ENCODE measurements at regions not wholly inside any gene's neighbourhood (a gene's known extent, or its start where the extent isn't known, plus 50 kb on each side); places are given as distances from the start of the nearest gene placed in this dataset.

DNA sequence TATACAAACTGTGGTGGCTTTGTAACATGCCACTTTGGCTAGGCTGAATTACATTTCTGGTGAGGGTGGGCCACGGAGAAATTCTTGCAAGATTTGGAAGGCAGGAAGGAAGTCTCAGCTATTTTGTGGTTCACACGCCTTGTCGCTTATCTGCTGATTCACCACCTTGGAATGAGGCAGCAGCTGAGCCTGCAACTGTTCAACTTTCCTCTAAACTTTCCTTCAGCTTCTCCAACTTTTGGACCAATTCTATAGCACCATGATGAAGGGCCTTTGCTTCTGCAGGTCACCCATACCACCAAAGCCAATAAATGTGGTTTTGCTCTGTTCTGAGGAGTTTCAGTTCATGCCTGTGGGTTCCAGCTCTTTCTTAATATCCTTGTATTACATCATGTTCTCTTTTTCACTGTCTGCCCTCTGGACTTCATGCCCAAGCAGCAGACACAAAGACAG, 337.6 kb upstream of the SNX7 start:
- H3K27me3 ChIP-seq, result no peaks in the 10 kb centered on the region
- no peak for DNase-seq
- no peaks in the 10 kb centered on the region for H3K4me1 ChIP-seq
- no peak for TF ChIP-seq POLR2A (IDR thresholded peaks at IDR 0.05)
- TF ChIP-seq, protein P1, sequence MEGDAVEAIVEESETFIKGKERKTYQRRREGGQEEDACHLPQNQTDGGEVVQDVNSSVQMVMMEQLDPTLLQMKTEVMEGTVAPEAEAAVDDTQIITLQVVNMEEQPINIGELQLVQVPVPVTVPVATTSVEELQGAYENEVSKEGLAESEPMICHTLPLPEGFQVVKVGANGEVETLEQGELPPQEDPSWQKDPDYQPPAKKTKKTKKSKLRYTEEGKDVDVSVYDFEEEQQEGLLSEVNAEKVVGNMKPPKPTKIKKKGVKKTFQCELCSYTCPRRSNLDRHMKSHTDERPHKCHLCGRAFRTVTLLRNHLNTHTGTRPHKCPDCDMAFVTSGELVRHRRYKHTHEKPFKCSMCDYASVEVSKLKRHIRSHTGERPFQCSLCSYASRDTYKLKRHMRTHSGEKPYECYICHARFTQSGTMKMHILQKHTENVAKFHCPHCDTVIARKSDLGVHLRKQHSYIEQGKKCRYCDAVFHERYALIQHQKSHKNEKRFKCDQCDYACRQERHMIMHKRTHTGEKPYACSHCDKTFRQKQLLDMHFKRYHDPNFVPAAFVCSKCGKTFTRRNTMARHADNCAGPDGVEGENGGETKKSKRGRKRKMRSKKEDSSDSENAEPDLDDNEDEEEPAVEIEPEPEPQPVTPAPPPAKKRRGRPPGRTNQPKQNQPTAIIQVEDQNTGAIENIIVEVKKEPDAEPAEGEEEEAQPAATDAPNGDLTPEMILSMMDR (IDR thresholded peaks at IDR 0.05), result no peak
- no peaks in the 10 kb centered on the region for H3K9me3 ChIP-seq
- intact Hi-C loops (cut with DNase I; ENCODE audit: low total_unique reads), result no loop called here
- H3K27ac ChIP-seq, result no peak overlapping the region
- no peak overlapping the region for H3K4me3 ChIP-seq
- WGBS, 2 donors, result 49 to 55% methylated on average over 3 of the region's 3 CpGs
- no peaks in the 10 kb centered on the region for H3K36me3 ChIP-seq (ENCODE audit: low read depth, missing control alignments)

DNA sequence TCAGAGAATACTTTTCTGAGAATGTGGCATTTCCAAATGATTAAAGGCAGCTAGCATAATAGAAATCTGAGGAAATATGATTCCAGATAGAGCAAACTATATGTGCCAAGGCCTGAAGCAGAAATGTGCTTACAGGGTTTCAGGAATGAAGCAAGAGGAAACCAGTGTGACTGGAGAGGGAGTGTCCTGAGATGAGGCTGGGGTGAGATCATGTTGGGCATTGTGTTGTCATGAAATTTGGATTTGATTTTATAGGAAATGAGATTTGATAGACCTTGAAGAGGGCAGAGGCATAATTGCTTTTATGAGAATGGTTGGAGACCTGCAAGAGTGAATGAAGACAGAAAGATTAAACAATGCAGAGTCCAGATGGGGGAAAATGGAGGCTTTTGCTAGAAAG, 338.1 kb upstream of the SNX7 start:
- TF ChIP-seq POLR2A (IDR thresholded peaks at IDR 0.05), result no peak
- TF ChIP-seq, protein P1 (IDR thresholded peaks at IDR 0.05), result no peak
- Histone ChIP-seq H3K4me1 (no peaks in the 10 kb centered on the region), H3K36me3 (ENCODE audit: low read depth, missing control alignments) (no peaks in the 10 kb centered on the region), H3K27me3 (no peaks in the 10 kb centered on the region), H3K4me3 (no peak overlapping the region), H3K9me3 (no peaks in the 10 kb centered on the region), H3K27ac (no peak overlapping the region)
- DNase-seq, result no peak
- intact Hi-C loops (cut with DNase I; ENCODE audit: low total_unique reads), result no loop called here

DNA sequence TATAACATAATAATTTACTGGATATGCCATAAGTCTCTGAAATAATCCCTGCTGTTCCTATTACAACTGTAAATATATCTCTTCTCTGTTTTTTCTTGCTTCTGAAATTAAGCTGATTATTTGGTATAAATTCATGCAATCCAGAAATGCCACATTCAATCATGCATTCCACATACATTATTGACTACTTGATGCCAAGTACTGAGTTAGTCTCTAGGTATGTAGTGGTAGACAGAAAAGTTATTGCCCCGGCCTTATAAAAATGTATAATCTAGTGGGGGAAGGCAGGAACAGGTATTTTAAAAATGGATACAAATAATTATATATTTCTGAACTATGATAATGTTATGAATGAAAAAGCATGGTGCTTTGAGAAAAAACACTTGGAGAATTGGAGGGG, 338.6 kb upstream of the SNX7 start:
- no peaks in the 10 kb centered on the region for H3K4me1 ChIP-seq
- 93% methylated on average over 1 of the region's 1 CpG for WGBS, 2 donors

DNA sequence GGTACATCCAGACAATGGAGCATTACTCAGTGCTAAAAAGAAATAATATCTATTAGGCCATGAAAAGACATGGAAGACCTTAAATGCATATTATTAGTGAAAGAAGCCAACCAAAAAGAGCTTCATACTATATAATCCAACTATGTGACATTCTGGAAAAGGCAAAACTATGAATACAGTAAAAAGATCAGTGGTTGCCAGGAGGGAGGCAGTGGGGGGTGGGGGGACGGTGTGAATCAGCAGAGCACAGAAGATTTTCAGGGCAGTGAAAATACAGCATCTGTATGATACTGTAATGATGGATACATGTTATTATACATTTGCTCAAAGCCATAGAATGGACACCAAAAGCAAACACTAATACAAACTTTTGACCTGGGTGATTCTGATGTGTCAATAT, 339.4 kb upstream of the SNX7 start:
- 90 to 95% methylated on average over 1 of the region's 1 CpG for WGBS, 2 donors
- no peak overlapping the region for H3K4me3 ChIP-seq
- no peaks in the 10 kb centered on the region for H3K9me3 ChIP-seq
- H3K27ac ChIP-seq, result no peak overlapping the region
- TF ChIP-seq POLR2A (IDR thresholded peaks at IDR 0.05), result no peak
- TF ChIP-seq, protein P1 (IDR thresholded peaks at IDR 0.05), result no peak
- DNase-seq, result no peak
- H3K36me3 ChIP-seq (ENCODE audit: low read depth, missing control alignments), result no peaks in the 10 kb centered on the region
- no peaks in the 10 kb centered on the region for H3K27me3 ChIP-seq
- intact Hi-C loops (cut with DNase I; ENCODE audit: low total_unique reads), result no loop called here
- H3K4me1 ChIP-seq, result no peaks in the 10 kb centered on the region

More for the DNA sequence above, 338.6 kb upstream of the SNX7 start:
- intact Hi-C loops (cut with DNase I; ENCODE audit: low total_unique reads), result no loop called here
- DNase-seq, result no peak
- TF ChIP-seq, protein P1 (IDR thresholded peaks at IDR 0.05), result no peak
- no peak for TF ChIP-seq POLR2A (IDR thresholded peaks at IDR 0.05)
- H3K27me3 ChIP-seq, result no peaks in the 10 kb centered on the region
- no peaks in the 10 kb centered on the region for H3K9me3 ChIP-seq
- H3K36me3 ChIP-seq (ENCODE audit: low read depth, missing control alignments), result no peaks in the 10 kb centered on the region
- H3K4me3 ChIP-seq, result no peak overlapping the region
- H3K27ac ChIP-seq, result no peak overlapping the region

DNA sequence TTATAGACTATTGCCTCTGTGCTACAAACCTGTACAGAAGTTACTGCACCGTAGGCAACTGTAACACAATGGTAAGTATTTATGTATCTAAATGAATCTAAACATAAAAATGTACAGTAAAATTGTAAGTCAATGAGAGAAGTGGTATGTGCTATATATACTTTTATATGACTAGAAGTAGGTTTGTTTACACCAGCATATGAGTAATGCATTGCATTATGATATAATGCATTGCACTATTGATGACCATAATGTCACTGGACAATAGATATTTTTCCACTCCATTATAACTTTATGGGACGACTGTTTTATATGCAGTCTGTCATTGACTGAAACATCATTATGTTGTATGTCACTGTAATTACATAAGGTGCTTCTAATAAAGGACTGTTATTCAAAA, 340.3 kb upstream of the SNX7 start:
- H3K4me3 ChIP-seq, result no peak overlapping the region
- H3K36me3 ChIP-seq (ENCODE audit: low read depth, missing control alignments), result no peaks in the 10 kb centered on the region
- no peaks in the 10 kb centered on the region for H3K27me3 ChIP-seq
- H3K9me3 ChIP-seq, result no peaks in the 10 kb centered on the region
- intact Hi-C loops (cut with DNase I; ENCODE audit: low total_unique reads), result no loop called here
- DNase-seq, result no peak
- no peaks in the 10 kb centered on the region for H3K4me1 ChIP-seq
- TF ChIP-seq, protein P1 (IDR thresholded peaks at IDR 0.05), result no peak
- no peak for TF ChIP-seq POLR2A (IDR thresholded peaks at IDR 0.05)
- 89 to 98% methylated on average over 2 of the region's 2 CpGs for WGBS, 2 donors
- no peak overlapping the region for H3K27ac ChIP-seq
